Stimulated activated CD8-positive, alpha-beta memory T cell treated with anti-CD3 and anti-CD28 coated beads, Interleukin-7, amount 100 ng/mL, for 4 hours (primary cell): ENCODE measurements at regions not wholly inside any gene's neighbourhood (a gene's known extent, or its start where the extent isn't known, plus 50 kb on each side); places are given as distances from the start of the nearest gene placed in this dataset.

ENCODE experiments used
- DNase-seq, 2 donors: peaks; one replicate each; pipeline ENCODE4 v3.0.0-alpha.2; 2020; ENCODE audit warnings: low read depth in 2 of 2

GRCh38 chr1:59005491-59006288 is 221.8 kb upstream of the JUN start:
- DNase-seq: no peak

- no peak for DNase-seq
Observed at GRCh38 chr1:59006289-59006658, 222.4 kb upstream of the JUN start.

GRCh38 chr1:59006932-59007331 is 223.1 kb upstream of the JUN start:
- DNase-seq: no peak

GRCh38 chr1:59007429-59007819 is 223.6 kb upstream of the JUN start:
- no peak for DNase-seq

GRCh38 chr1:59007820-59008598 is 224.2 kb upstream of the JUN start:
- DNase-seq: no peak

- no peak for DNase-seq
Observed at GRCh38 chr1:59008599-59009347, 224.9 kb upstream of the JUN start.

- no peak for DNase-seq
Observed at GRCh38 chr1:59011663-59012062, 227.8 kb upstream of the JUN start.

GRCh38 chr1:59012378-59012777 is 228.5 kb upstream of the JUN start:
- DNase-seq: no peak

GRCh38 chr1:59013276-59013927 is 229.6 kb upstream of the JUN start:
- DNase-seq: no peak

- DNase-seq: no peak
Observed at GRCh38 chr1:59013928-59014279, 230.1 kb upstream of the JUN start.

GRCh38 chr1:59014827-59015226 is 231.0 kb upstream of the JUN start:
- no peak for DNase-seq

GRCh38 chr1:59015708-59016107 is 231.9 kb upstream of the JUN start:
- no peak for DNase-seq

GRCh38 chr1:59016390-59016789 is 232.5 kb upstream of the JUN start:
- no peak for DNase-seq

GRCh38 chr1:59017501-59018231 is 233.8 kb upstream of the JUN start:
- no peak for DNase-seq

GRCh38 chr1:59018446-59018845 is 234.6 kb upstream of the JUN start:
- DNase-seq: no peak

- DNase-seq: no peak
Observed at GRCh38 chr1:59018860-59019259, 235.0 kb upstream of the JUN start.

- peak; percentile 39 to 40 for DNase-seq
Observed at GRCh38 chr1:59020151-59020997, 236.5 kb upstream of the JUN start.

- DNase-seq: no peak
Observed at GRCh38 chr1:59022199-59022598, 238.4 kb upstream of the JUN start.

GRCh38 chr1:59022799-59023198 is 239.0 kb upstream of the JUN start:
- DNase-seq: no peak

- DNase-seq: no peak
Observed at GRCh38 chr1:59025201-59025600, 241.4 kb upstream of the JUN start.
